Keratinocyte (primary cell): ENCODE measurements at regions not wholly inside any gene's neighbourhood (a gene's known extent, or its start where the extent isn't known, plus 50 kb on each side); places are given as distances from the start of the nearest gene placed in this dataset.

Experiments used
- DNase-seq: peaks from one replicate; pipeline ENCODE4 v3.0.0-alpha.2; 2011; ENCODE audit warnings: low read depth, missing footprints, low spot score
- FAIRE-seq: peaks from 2 replicates; lab custom pipeline; 2011; peaks lifted over from hg19 to GRCh38; lab: Jason Lieb, UNC
- H2AFZ ChIP-seq: 2 replicates; pipeline ENCODE4 v1.6.0; 2012; ENCODE audit warnings: low read length, control low read depth, inconsistent platforms; ENCODE audit not compliant: control insufficient read depth
- H3K27ac ChIP-seq: 2 replicates; pipeline ENCODE4 v1.5.1; 2011; ENCODE audit warnings: low read length; ENCODE audit not compliant: control insufficient read depth, insufficient read depth
- H3K27me3 ChIP-seq: 3 replicates; pipeline ENCODE4 v1.6.0; 2011; ENCODE audit warnings: low read length; ENCODE audit not compliant: control insufficient read depth, insufficient read depth; ENCODE audit errors: extremely low read depth
- H3K36me3 ChIP-seq, 2 experiments: 2 replicates in 1 of 2; 3 replicates in 1 of 2; pipeline ENCODE4 v1.5.1; 2011; ENCODE audit warnings: low read length in 2 of 2, mild to moderate bottlenecking in 1 of 2; ENCODE audit not compliant: control insufficient read depth in 2 of 2, insufficient read depth in 2 of 2; ENCODE audit errors: extremely low read depth in 1 of 2
- H3K4me1 ChIP-seq: 3 replicates; pipeline ENCODE4 v1.5.1; 2011; ENCODE audit warnings: low read length; ENCODE audit not compliant: control insufficient read depth, insufficient read depth; ENCODE audit errors: extremely low read depth
- H3K4me2 ChIP-seq: 3 replicates; pipeline ENCODE4 v1.6.0; 2011; ENCODE audit warnings: low read depth, low read length; ENCODE audit not compliant: control insufficient read depth, insufficient read depth; ENCODE audit errors: extremely low read depth
- H3K4me3 ChIP-seq, 3 experiments: fragments of 200-600 bp in 1 of 3; sonication (generic) in 1 of 3; 2 replicates in 2 of 3; 3 replicates in 1 of 3; pipeline ENCODE4 v1.5.1; 2011 to 2016; ENCODE audit warnings: low read length in 3 of 3, mild to moderate bottlenecking in 3 of 3, control low read depth in 2 of 3, inconsistent platforms in 1 of 3, low read depth in 1 of 3, mixed read lengths in 1 of 3, mixed run types in 1 of 3, moderate library complexity in 1 of 3; ENCODE audit not compliant: control insufficient read depth in 2 of 3, insufficient read depth in 2 of 3; ENCODE audit errors: extremely low read depth in 1 of 3
- H3K79me2 ChIP-seq: 2 replicates; pipeline ENCODE4 v1.6.0; 2012; ENCODE audit warnings: low read length; ENCODE audit not compliant: control insufficient read depth, insufficient read depth
- H3K9ac ChIP-seq: 3 replicates; pipeline ENCODE4 v1.6.0; 2011; ENCODE audit warnings: low read length; ENCODE audit not compliant: control insufficient read depth, insufficient read depth; ENCODE audit errors: extremely low read depth
- H3K9me1 ChIP-seq: 3 replicates; pipeline ENCODE4 v1.6.0; 2011; ENCODE audit warnings: low read length; ENCODE audit not compliant: control insufficient read depth, insufficient read depth; ENCODE audit errors: extremely low read depth
- H3K9me3 ChIP-seq: 2 replicates; pipeline ENCODE4 v1.5.1; 2012; ENCODE audit warnings: low read depth, low read length; ENCODE audit not compliant: control insufficient read depth
- H4K20me1 ChIP-seq: 3 replicates; pipeline ENCODE4 v1.6.0; 2011; ENCODE audit warnings: low read length; ENCODE audit not compliant: control insufficient read depth, insufficient read depth; ENCODE audit errors: extremely low read depth
- CTCF ChIP-seq, 3 experiments: IDR thresholded peaks in 1 of 3; conservative IDR thresholded peaks in 1 of 3; optimal IDR thresholded peaks in 1 of 3; 2 replicates in 2 of 3; 3 replicates in 1 of 3; pipeline versions ENCODE3 to v1.5.1; 2011; ENCODE audit warnings: low read length in 3 of 3, mild to moderate bottlenecking in 3 of 3, moderate library complexity in 2 of 3, control low read depth in 1 of 3, inconsistent platforms in 1 of 3; ENCODE audit not compliant: insufficient read depth in 2 of 3; ENCODE audit errors: extremely low read depth in 1 of 3
- EZH2 ChIP-seq: IDR thresholded peaks from one replicate; pipeline ENCODE4 v1.6.1; 2012; ENCODE audit warnings: inconsistent platforms, mild to moderate bottlenecking, low read length, moderate library complexity
- dilution Hi-C: fragments of 300-500 bp; cut with MboI; formaldehyde crosslinking; loops from one replicate; pipeline ENCODE4 v1.7.0; 2020; ENCODE audit warnings: low sequenced_read_pairs; ENCODE audit not compliant: extremely low pct_ligation_motif_present

GRCh38 chr2:4591261-4591660 is 887.9 kb downstream of the DCDC2C start:
- H4K20me1 ChIP-seq = no peaks in the 10 kb centered on the region
- no peak overlapping the region for H3K27ac ChIP-seq
- no peak overlapping the region for H3K4me2 ChIP-seq
- H3K4me3 ChIP-seq = no peak overlapping the region
- dilution Hi-C loops = no loop called here
- TF ChIP-seq EZH2 (no peak), CTCF (optimal IDR thresholded peaks at IDR 0.05 in 1 of 3, IDR thresholded peaks at IDR 0.05 in 1 of 3, conservative IDR thresholded peaks at IDR 0.05 in 1 of 3; ENCODE audit: extremely low read depth in 1 of 3, insufficient read depth in 2 of 3, low read length in 3 of 3) (no peak)
- FAIRE-seq = no peak
- H3K4me1 ChIP-seq = no peaks in the 10 kb centered on the region
- no peaks in the 10 kb centered on the region for H3K9me3 ChIP-seq
- H3K36me3 ChIP-seq = no peaks in the 10 kb centered on the region
- no peak overlapping the region for H2AFZ ChIP-seq
- H3K27me3 ChIP-seq = no peaks in the 10 kb centered on the region
- no peak for DNase-seq
- no peaks in the 10 kb centered on the region for H3K9me1 ChIP-seq
- H3K79me2 ChIP-seq = no peaks in the 10 kb centered on the region
- H3K9ac ChIP-seq = no peak overlapping the region

GRCh38 chr2:4597400-4597799 is 894.0 kb downstream of the DCDC2C start:
- Histone ChIP-seq H3K4me3 (no peak overlapping the region), H4K20me1 (no peaks in the 10 kb centered on the region), H3K79me2 (no peaks in the 10 kb centered on the region), H3K36me3 (no peaks in the 10 kb centered on the region), H2AFZ (no peak overlapping the region), H3K9me3 (no peaks in the 10 kb centered on the region), H3K4me2 (no peak overlapping the region), H3K27ac (no peak overlapping the region), H3K27me3 (no peaks in the 10 kb centered on the region), H3K9ac (no peak overlapping the region), H3K4me1 (no peaks in the 10 kb centered on the region), H3K9me1 (no peaks in the 10 kb centered on the region)
- dilution Hi-C loops = no loop called here
- no peak for TF ChIP-seq CTCF (optimal IDR thresholded peaks at IDR 0.05 in 1 of 3, IDR thresholded peaks at IDR 0.05 in 1 of 3, conservative IDR thresholded peaks at IDR 0.05 in 1 of 3; ENCODE audit: extremely low read depth in 1 of 3, insufficient read depth in 2 of 3, low read length in 3 of 3)
- no peak for TF ChIP-seq EZH2
- no peak for DNase-seq
- FAIRE-seq = no peak
